Urothelium cell line (cell line): ENCODE measurements at regions not wholly inside any gene's neighbourhood (a gene's known extent, or its start where the extent isn't known, plus 50 kb on each side); places are given as distances from the start of the nearest gene placed in this dataset.
"Not testable (repeated sequence)": the region's sequence is repeated elsewhere in the genome, so short reads cannot be mapped to it uniquely, and the experiment has no call there.

ENCODE experiments used
- DNase-seq: peaks from one replicate; pipeline ENCODE4 v3.0.0; 2011; ENCODE audit warnings: low spot score, mixed read lengths
- FAIRE-seq: peaks from 2 replicates; lab custom pipeline; 2011; peaks lifted over from hg19 to GRCh38; lab: Jason Lieb, UNC

DNA sequence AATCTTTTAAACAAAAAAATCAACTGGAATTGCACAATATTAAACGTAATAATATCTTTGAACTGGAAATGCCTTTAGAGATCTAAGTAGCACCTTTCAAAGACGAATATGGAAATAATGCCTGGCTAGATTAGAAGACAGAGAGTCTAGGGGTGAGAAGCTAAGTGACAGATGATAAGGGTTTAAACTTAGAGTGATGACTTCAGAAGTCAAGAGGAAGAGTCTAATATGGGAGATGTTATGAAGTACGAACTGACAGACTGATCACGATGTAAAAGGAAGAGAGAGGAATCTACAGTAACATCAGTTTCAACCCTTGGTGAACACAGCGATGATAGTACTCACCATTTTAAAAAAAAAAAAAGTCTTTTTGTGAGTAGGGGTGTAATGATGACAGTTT lies 57.9 kb downstream of the HINT1 start:
- no peak for FAIRE-seq
- no peak for DNase-seq

DNA sequence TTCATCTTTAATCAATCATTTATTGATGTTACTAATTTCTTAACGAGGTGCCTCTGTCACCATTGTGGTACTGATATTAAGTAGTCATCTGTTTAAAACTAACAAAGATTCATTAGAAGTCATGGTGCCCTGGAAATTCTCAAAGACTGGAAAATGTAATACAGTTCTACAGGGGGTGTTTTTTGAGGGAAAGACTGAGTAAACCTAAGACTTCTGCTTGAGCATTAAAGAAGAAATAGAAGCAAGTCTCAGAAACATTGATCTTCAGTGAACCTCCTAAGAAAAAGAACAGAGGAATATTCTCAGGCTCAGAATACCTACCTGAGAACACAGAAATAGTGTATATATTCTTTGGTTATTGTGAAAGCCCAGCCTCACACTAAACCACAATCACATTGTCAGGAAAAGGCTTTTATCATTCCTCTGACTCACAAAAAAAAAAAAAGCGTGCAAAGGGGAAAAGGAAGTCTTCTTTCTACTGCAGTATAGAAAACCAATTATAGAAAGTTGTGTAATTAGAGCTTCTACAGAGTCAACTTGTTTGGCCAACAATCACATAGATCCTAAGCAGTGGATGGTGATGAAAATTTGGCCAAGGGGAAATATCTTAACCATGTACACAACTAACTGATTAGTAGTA lies 60.8 kb downstream of the HINT1 start:
- FAIRE-seq (no peak), DNase-seq (no peak)

DNA sequence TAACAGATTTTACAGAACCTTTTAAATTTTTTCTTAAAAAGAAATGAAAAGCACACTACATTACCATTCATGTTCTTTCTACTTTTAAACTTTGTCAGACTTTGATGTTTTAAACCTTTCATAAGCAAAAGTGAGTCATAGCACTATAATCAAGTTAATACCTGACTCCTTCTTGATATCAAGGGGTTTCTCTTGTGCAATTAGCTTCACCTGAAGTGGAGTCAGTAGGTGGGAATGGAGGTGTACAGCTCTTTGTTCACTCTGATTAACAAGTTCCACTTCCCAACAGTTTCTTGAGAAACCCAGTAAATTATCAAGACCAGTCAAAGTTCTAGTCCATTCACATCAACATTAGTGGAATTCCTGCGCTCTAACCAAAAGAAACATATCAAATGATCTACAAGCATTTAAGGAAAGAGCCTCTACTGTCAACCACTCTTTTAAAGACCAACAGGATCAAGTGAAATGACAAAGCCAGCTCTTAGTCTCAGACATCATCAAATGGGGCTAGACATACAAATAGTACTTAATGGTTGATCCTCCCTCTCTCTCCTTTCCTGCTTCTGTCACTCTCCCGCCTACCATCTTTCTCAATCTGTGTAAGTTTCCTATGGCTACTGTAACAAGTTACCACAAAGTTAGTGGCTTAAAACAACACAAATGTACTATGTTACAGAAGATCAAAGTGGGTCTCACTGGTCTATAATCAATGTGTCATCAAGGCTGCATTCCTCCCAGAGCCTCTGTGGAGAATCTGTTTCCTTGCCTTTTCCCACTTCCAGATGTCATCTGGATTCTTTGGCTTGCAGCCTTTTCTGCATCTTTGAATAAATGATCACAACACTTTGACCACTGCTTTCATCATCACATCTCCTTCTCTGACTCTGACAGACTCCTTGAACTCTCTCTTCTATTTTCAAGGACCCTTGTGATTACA lies 68.0 kb downstream of the HINT1 start:
- FAIRE-seq (no peak), DNase-seq (no peak)

DNA sequence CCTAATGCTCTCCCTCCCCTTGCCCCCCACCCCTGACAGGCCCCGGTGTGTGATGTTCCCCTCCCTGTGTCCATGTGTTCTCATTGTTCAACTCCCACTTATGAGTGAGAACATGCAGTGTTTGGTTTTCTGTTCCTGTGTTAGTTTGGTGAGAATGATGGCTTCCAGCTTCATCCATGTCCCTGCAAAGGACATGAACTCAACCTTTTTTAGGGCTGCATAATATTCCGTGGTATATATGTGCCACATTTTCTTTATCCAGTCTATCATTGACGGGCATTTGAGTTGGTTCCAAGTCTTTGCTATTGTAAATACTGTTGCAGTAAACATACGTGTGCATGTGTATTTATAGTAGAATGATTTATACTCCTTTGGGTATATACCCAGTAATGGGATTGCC lies 69.5 kb downstream of the HINT1 start:
- not testable (repeated sequence) for DNase-seq, FAIRE-seq

DNA sequence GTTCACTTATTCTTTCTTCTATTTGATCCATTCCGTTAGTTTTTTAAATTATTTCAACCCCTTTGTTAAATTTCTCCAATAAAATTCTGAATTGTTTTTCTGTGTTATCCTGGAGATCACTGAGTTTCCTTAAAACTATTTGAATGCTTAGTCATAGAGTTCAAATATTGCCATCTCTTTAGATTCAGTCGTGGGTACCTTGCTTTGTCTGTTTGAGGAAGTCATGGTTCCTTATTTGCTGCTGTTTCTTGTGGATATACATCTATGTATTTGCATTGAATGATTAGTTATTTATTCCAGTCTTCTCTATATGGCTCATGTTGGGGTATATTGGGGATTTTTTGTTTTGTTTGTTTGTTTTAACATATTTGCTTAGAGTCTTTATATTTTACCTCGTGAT lies 80.6 kb downstream of the HINT1 start:
- FAIRE-seq (no peak), DNase-seq (no peak)

DNA sequence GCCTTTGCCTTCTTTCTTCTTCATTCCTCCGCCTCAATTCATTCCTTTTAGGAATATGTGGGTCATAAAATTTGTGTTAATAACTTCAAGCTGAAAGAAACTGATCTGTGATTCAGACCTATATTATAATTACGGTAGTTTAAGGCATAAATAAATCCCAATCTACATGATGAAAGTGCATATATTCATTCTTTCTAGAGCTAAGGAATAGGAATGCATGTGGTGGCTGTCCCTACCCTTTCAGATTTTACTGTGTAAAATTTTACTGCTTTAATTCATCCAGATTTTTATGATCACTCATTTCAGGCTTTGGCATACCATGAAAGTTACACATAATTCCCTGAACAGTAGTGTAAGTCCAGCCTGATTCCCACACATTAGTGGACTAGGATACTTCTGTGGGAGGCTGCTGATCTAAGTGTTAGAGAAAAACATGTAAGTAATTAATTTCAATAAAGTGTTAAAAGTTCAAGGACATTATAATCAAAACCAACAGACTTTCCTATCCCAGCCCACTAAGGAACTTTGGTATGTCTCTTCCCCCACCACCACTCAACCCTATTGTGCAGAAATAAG lies 83.1 kb downstream of the HINT1 start:
- no peak for FAIRE-seq
- no peak for DNase-seq

DNA sequence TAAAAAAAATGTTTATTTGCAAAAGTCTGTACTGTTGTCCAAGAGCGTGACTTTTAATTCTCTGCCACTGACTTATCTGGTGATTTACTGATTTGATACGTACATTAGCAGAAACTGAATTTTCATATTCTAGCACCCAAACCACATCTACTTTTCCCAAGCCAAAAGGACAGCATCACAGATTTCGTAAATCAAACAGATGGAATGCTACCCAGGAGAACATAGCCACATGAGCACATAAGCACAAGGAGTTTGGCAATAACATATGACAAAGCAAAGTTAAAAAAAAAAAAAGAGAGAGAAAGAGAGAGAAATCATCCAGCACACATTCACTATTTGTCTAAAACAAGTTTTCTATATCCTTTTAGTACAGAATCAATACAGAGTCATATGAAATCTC lies 83.7 kb downstream of the HINT1 start:
- DNase-seq = no peak
- FAIRE-seq = no peak

DNA sequence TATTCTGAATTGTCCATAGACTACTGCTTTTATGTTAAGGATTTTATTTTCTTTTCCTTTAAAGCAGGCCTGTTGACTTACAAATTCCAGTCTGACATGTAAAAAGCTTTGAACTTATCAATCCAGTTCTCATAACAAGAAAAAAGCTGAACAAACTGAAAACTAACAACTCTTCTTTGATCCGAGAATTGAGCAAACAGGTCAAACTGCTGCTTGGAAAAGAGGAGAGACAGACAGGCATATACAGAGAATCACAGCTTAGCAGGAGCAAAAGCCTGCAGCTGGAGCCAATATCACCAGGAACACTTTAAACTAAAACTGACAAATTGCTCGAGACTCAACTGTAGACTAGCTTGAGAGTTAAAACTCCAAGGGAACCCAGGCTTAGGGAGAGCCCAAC lies 85.8 kb downstream of the HINT1 start:
- DNase-seq (no peak), FAIRE-seq (no peak)

DNA sequence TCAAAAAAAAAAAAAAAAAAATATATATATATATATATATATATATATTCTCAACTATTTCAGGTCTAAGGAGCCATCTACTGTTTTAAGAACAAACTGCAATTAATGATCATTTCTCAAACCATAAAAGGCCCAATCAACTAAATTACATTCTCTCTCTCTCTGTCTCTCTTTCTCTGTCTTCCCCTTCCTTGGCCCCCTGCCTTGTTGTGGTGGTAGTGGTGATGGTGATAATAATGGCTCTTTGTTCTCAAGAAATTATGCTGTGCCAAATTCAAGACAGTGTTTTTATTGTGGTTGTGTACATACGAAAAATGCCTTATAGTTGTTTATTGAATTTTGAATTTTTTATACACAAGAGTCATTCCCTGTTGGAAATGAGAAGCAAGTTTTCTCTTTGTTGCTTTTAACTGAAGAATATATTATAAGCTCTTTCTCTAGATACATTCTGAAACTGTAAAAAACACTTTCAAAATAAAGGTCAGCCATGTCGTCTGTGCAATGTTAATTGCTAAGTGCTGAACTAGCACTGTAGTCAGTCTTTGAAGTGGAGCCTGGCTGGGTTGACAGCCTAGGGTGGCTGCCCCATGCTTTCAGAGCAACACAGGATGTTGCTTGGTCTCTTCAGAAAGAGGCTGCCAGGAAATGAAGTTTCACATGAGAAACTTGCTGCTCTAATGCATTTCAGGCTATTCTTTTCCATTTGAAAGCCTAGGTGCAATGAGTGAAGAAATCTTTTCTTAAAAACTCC lies 96.0 kb downstream of the HINT1 start:
- peak; percentile 20 for DNase-seq
- no peak for FAIRE-seq

DNA sequence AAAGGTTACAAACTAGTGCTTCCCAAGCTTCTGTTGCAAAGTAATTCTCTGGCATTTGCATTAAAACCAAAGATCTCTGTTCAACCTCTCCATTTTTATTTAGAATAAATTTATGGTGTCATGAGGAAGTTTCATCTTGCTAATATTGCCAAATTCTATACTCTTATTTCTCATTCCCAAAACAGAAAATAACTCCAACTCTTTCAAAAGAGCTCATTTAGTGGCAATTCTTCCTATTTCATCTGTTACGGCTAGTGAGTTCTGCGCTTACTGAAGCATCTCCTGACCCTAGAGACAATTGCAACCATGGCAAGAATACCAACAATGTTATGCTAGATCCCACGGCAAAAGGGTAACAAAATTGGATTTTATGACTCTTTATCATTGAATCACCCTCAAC lies 97.0 kb downstream of the HINT1 start:
- no peak for FAIRE-seq
- DNase-seq = no peak

DNA sequence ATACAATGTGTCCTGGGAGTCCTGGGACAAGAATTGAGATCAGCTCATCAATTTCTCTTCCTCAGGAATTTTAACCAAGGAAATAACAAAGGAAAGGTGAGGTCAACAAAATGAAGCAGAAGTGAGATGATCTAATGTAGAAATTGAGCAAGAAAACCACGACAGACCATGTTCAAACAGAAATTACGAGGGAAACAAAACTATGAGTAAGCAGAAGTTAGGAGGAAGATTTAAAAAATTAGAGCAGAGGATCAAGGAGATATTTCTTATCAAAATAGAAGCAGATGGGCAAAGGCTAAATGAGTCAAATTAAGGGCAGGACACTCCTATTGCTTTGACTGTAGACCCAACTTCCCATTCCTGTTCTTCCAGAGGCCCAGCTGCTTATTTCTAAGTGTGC lies 97.4 kb downstream of the HINT1 start:
- no peak for FAIRE-seq
- no peak for DNase-seq

DNA sequence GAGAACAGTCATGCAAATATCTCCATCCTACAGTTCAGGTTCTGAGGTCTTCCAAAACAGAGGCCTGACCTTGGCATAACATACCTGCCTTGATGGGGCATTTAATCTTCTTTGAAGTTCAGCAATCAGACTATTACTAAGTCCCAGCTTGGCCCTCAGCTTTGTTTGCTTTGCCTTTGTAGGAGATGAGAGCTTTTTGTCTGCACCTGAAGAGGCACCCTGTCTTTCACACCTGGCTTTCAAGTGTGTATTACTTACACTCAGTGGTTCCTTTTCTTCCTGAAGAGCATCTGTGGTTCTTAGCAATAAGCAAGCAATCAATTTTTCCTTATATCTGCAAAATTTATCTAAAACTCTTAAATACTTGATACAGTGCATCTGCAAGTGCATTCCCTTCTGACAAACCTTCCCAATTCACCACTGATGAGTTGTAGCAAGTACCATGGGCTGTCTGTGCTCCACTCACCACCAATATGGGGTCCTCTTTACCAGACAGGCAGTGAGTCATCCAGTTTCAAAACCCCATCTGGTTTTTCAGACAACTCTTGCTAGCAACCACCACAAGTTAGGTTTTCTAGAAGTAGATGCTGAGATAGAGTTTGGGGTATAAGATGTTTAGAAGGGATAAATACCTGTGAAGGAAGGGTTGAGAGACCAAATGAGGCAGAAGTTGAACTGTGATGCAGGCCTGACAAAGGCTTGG lies 100.2 kb downstream of the HINT1 start:
- no peak for FAIRE-seq
- no peak for DNase-seq

DNA sequence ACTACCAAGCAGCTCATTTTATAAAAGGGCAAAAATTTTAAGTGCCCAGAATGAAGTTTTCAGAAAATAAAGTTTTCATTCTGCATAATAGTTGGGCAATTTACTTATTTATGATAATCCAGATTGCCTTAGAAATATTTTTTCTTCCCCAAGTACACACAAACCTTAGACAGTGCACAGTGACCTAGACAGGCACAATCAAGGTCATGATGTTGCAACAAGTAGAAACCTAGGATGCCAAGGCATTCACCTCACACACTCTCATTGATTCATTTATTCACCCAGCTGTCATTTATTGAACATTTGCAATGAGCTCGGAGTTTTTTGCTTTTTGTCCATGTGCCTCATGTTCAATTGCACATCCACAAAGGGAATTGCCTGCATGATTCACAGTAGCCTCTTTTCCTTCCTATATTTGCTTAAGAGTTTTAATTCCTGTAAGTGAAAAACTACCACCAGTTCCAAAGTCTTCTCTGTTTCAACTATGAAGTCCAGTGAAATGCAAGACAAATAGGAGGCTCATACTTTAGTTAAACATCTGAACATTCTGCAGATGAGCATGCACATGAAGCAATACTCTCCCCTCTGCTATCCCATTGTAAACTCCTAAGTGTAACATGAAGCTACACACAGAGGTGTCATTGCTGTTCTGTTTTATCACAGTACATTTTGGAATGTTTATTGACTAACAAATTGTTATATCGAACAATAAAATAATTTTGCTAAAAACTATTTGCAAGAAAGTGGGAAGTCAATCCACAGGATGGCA lies 122.9 kb downstream of the HINT1 start:
- DNase-seq = no peak
- FAIRE-seq = no peak

DNA sequence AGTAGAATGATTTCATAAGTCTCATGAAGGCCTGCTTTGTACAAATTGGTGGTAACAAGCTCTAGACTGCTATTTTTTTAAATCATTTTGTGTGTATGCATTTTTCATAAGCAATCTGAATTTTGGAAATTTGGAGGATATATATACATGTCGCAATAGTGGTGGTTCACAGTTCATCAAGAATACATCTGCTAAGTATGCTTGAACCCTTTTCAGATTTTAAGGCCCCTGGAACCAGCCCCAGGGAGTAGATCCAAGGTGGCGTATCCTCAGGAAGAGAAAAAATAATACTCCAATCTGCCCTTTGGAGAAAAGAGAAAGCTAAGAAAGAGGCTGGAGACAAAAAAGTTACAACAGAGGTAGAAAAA lies 141.6 kb downstream of the HINT1 start:
- no peak for FAIRE-seq
- DNase-seq = no peak

DNA sequence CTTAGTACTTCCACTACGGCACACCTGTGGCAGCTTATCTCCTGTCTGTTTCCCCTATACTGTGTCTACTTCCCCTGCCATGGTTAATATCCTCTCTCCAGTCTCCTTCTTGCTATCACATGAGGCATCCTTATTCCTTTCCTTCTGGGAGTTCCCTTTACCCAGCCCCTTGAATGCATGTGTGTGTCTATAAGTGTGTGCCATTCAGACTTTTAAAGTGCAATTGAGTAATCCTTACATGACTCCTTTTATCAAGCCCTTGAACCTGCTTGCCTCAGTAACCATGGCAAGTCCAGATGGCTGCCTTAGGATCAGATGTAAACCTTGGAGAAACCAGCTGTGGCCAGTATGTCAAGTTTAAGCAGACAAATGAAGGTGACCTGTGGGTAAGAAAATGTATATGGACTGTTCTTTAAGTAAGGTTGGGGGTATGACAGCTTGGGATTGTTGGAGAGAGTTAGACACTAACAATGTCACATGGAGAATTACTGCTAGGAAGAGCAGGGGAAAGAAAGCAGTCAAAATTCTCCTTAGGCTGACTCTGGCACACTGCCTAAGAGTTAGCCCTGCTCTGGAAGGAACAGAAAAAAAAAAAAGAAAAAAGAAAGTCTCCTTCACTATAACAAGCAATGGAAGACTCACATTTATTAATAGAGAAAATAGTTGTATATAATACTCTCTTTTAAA lies 142.1 kb downstream of the HINT1 start:
- no peak for FAIRE-seq
- no peak for DNase-seq

DNA sequence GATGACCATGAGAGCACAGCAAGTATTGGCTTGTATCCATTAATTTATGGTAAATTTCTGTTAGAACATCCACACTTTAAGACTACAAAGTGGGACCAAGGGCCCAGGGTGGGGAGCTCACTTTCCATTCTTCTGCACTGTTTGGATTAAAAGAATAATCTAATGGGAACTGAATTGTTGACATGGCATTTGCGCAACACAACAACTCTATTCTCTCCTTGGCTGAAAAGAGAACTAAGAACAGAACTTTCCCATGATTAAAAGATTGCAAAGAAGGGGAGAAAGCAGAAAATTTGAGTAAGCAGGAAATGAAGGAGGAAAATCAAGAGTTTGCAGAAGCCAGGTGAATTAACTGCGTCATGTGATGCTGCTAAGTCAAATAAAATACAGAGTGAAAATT lies 143.4 kb downstream of the HINT1 start:
- DNase-seq = no peak
- FAIRE-seq = no peak

DNA sequence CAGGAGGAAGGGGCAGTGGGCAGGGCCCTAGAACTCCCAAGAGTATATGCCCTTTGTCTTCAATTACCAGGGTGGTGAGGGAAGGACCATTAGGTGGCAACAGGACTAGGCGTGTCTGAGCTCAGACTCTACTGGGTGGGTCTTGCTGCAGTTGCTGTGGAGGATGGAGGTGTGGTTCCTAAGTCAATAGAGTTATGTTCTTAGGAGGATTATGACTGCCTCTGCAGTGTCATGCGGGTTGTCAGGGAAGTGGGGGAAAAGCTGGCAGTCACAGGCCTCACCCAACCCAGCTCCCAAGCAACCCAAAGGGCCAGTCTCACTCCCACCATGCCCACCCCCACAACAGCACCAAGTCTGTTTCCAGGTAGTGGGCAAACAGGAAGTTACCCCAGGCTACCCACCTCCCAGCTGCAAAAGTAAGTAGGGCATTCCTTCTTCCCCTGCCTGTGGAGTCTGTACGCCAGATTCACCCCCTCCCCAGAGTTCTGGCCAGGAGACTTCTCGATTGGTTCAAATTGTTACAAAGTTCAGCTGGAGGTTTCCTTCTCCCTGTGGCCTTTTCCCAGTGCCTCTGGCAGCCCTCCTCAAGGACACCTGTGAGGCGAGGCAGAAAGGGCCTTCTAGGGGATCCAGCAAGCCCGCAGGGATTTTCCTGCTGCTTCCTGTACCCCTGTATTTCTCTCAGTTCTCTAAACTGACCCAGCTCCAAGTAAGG lies 145.3 kb downstream of the HINT1 start:
- DNase-seq (no peak), FAIRE-seq (no peak)

DNA sequence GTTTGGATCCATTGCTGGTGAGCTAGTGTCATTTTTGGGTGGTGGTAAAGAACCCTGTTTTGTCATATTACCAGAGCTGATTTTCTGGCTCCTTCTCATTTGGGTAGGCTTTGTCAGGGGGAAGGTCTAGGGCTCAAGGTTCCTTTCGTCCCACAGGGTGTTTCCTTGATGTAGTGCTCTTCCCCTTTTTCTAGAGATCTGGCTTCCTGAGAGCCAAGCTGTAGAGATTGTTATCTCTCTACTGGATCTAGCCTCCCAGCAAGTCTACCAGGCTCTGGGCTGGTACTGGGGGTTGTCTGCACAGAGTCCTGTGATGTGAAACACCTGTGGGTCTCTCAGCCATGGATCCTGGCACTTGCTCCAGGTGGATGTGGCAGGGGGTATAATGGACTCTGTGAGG lies 145.9 kb downstream of the HINT1 start:
- DNase-seq (no peak), FAIRE-seq (no peak)

DNA sequence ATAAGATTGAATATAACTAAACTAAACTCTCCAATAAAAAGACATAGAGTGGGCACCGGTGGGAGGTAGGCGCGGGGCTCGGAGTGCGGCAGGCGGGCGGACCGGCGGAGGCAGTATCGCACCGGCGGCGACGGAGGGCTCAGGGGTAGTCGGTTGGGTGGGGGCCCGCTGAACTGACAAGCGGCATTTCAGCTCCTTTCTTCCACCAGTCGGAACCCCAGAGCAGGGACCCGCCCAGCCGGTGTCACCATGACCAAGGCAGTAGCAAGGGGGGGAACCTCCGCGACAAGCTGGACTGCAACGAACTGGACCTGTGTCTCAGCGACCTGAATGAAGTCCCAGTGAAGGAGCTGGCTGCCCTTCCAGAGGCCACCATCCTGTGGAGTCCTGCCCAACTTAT lies 156.7 kb downstream of the HINT1 start:
- DNase-seq = no peak

More for the DNA sequence above, 156.7 kb downstream of the HINT1 start:
- no peak for FAIRE-seq
